GM10248 (cell line): ENCODE measurements at regions not wholly inside any gene's neighbourhood (a gene's known extent, or its start where the extent isn't known, plus 50 kb on each side); places are given as distances from the start of the nearest gene placed in this dataset.

Source experiments
- CTCF ChIA-PET: fragments of 300-600 bp; sonication (Branson Sonifier 250); formaldehyde crosslinking; extraction: SDS; loops from one replicate; lab custom pipeline; 2021; ENCODE audit warnings: antibody characterized with exemption; lab: Yijun Ruan, JAX
- POLR2A ChIA-PET: fragments of 350-650 bp; sonication (Branson Sonifier 250); formaldehyde crosslinking; extraction: SDS; loops from one replicate; lab custom pipeline; 2020; ENCODE audit warnings: antibody characterized with exemption; lab: Yijun Ruan, JAX
- DNase-seq: peaks from one replicate; pipeline ENCODE4 v3.0.0; 2012; ENCODE audit errors: extremely low spot score
- TF ChIP-seq, protein P1 (sequence below): IDR thresholded peaks from 2 replicates; pipeline ENCODE4 v1.5.1; 2012; ENCODE audit warnings: mild to moderate bottlenecking, low read depth; ENCODE audit errors: extremely low read depth, missing control alignments, control extremely low read depth

DNA sequence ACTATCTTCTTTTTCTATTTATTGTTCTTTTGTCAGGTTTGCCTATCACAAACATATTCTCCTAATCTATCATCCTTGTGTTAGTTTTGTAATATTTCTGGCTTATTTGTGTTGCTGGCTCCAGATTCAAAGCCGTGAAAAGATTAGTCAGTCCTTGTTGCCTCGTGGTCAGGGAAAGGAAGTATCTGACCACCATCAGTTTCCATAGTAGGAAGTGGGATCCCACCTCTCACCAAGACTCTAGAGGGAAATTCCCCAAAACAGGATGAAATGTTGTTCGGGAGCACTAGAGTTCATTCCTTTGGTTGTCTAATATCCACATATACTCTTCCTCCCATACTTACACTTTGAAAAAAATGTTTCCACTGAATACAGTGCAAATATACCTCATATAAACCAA, 131.0 kb upstream of the HUWE1 start:
- no peak for DNase-seq
- TF ChIP-seq, protein P1, sequence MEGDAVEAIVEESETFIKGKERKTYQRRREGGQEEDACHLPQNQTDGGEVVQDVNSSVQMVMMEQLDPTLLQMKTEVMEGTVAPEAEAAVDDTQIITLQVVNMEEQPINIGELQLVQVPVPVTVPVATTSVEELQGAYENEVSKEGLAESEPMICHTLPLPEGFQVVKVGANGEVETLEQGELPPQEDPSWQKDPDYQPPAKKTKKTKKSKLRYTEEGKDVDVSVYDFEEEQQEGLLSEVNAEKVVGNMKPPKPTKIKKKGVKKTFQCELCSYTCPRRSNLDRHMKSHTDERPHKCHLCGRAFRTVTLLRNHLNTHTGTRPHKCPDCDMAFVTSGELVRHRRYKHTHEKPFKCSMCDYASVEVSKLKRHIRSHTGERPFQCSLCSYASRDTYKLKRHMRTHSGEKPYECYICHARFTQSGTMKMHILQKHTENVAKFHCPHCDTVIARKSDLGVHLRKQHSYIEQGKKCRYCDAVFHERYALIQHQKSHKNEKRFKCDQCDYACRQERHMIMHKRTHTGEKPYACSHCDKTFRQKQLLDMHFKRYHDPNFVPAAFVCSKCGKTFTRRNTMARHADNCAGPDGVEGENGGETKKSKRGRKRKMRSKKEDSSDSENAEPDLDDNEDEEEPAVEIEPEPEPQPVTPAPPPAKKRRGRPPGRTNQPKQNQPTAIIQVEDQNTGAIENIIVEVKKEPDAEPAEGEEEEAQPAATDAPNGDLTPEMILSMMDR, result no peak
- ChIA-PET CTCF (no interaction called here), POLR2A (no interaction called here)

DNA sequence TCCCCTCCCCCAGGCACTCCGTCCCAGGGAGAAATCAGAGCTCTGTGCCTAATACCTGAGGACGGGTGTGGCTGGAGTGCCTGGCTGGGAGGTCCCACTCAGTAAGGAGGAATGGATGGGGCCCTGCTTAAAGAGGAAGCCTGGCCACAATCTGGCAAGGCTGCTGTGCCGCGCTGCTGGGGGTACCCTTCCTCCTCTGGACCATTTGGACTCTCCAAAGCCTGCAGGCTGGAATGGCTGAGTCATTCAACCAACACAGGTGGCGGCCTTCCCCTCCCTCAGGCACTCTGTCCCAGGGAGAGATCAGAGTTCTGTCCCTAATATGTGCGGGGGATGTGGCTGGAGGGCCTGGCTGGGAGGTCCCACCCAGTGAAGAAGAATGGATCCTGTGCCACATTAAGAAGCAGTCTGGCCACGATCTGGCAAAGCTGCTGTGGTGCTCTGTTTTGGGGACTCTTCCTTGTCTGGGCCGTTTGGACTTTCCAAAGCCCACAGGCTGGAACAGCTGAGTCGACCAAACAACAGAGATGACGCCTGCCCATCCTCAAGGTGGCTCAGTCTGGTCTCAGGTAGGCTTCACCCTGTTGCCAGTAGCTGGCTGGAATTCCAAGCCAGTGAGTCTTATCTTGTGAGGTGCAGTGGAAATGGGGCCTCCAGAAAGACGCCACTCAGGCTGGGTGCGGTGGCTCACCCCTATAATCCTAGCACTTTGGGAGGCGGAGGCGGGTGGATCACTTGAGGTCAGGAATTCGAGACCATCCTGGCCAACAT, 127.3 kb upstream of the HUWE1 start:
- no peak for DNase-seq
- POLR2A ChIA-PET, result no interaction called here
- TF ChIP-seq, protein P1, result no peak
- CTCF ChIA-PET, result no interaction called here

DNA sequence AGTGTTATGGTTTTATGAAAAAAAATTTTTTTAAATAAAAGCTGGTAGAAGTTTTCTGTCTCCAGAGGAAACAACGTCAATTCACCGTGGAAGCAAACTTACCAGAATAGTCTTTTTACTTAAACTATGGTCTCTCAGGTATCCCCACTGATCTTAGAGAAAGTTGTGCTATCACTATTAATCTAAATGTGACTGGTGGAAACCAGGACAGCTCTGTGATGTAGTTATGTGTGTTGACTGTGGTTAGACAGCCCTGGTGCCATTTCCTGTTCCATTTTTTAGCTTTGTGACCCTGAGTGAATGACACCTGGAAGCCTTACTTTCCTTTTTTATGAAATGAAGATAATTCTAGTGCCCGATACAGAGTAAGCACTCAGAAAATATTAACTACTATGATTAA, 111.8 kb upstream of the HUWE1 start:
- TF ChIP-seq, protein P1, result no peak
- ChIA-PET POLR2A (interaction anchor here (0.7 kb wide), 1 partner anchor 222 kb away, joined by 3 read pairs; no protein-coding TSS in a partner anchor), CTCF (no interaction called here)
- DNase-seq, result no peak

DNA sequence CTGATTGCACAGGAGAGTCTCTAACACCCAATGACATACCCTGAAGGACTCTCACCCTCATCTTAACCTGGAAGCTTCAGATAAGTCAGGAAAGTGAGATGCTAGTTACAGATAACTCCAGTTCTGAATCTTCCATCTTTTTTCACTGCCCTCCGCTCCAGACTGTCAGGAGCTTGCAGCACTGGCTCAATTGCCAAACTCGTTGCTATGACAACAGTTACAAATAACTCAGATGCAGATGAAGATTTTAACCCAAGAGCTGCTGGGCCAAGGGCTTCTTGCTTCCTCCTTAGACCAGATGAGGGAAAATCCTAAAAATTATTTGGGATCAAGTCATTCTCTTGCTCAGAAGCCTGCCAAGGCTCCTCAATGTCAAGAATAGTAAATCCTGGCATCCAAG, 109.1 kb upstream of the HUWE1 start:
- POLR2A ChIA-PET, result no interaction called here
- DNase-seq, result no peak
- TF ChIP-seq, protein P1, result no peak
- CTCF ChIA-PET, result no interaction called here

DNA sequence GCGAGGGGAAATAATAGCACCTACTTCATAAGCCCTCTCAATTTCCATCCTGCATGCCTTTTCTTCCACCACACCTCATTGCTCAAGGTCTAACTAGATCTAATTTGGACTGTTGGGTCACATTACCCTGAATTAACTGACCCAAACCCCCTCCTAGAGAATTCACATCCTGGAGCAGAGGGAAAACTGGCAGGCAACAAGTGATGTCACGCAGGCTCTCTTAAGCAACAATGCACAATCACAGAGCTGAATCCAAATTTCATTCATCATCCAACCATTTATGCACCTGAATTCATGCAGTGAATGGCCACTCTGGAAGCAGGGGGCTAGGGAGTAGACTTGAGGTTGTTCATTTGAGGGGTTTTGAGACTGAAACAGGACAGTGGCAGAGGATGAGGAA, 107.7 kb upstream of the HUWE1 start:
- DNase-seq, result no peak
- ChIA-PET CTCF (no interaction called here), POLR2A (no interaction called here)
- TF ChIP-seq, protein P1, result no peak

DNA sequence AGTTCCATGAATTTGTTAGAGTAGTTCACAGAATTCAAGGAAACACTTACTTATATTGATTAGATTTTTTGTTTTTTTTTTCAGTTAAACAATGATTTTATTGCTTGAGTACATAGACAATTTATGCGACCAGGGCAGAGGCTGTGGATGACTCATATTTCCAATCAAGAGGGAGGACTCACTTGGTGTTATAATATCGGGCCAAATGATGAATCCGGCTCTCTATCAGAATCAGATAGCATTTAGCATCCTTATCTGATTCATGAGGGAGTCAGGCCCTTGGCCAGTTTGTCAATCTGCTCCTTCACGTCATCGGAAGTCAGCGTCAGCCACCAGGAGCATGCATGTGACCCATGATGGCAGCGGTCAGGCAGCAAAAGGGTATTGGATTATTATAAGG, 82.3 kb upstream of the HUWE1 start:
- POLR2A ChIA-PET, result no interaction called here
- DNase-seq, result no peak
- TF ChIP-seq, protein P1, result no peak
- CTCF ChIA-PET, result no interaction called here
